GM12891 (cell line): ENCODE measurements at regions not wholly inside any gene's neighbourhood (a gene's known extent, or its start where the extent isn't known, plus 50 kb on each side); places are given as distances from the start of the nearest gene placed in this dataset.
A peak's percentile ranks its signal among the peaks of the same experiment; 100 is the strongest.
"Not testable (repeated sequence)": the region's sequence is repeated elsewhere in the genome, so short reads cannot be mapped to it uniquely, and the experiment has no call there.

ENCODE experiments used
- DNase-seq: peaks from one replicate; pipeline ENCODE4 v3.0.0; 2011; ENCODE audit warnings: low spot score; ENCODE audit not compliant: insufficient read length
- FAIRE-seq: peaks from 2 replicates; lab custom pipeline; 2011; peaks lifted over from hg19 to GRCh38; lab: Jason Lieb, UNC
- PAX5 ChIP-seq: IDR thresholded peaks from 2 replicates; pipeline ENCODE4 v1.6.1; 2011; ENCODE audit warnings: low read length, moderate library complexity, mild to moderate bottlenecking; ENCODE audit not compliant: insufficient read depth, severe bottlenecking
- POLR2A ChIP-seq: IDR thresholded peaks from 2 replicates; pipeline ENCODE4 v1.6.1; 2011; ENCODE audit warnings: low read depth, low read length, control low read depth
- POLR2AphosphoS5 ChIP-seq: IDR thresholded peaks from 2 replicates; pipeline ENCODE4 v1.6.1; 2011; ENCODE audit warnings: low read depth, low read length, control low read depth
- POU2F2 ChIP-seq: IDR thresholded peaks from 2 replicates; pipeline ENCODE4 v1.6.1; 2011; ENCODE audit warnings: low read depth, mild to moderate bottlenecking, control low read depth, low read length, moderate library complexity
- SPI1 ChIP-seq: IDR thresholded peaks from 2 replicates; pipeline ENCODE4 v1.6.1; 2011; ENCODE audit warnings: low read depth, low read length, control low read depth
- TAF1 ChIP-seq: IDR thresholded peaks from 2 replicates; pipeline ENCODE4 v1.6.1; 2011; ENCODE audit warnings: low read depth, low read length, control low read depth

- DNase-seq, result no peak
- no peak for TF ChIP-seq PAX5
- no peak for TF ChIP-seq POU2F2
- no peak for TF ChIP-seq POLR2AphosphoS5
- no peak for TF ChIP-seq TAF1
- no peak for FAIRE-seq
Measured at GRCh38 chr5:148880197-148880596, 53.8 kb downstream of the ADRB2 start.

- no peak for DNase-seq
- TF ChIP-seq SPI1 (no peak), POU2F2 (no peak), POLR2AphosphoS5 (no peak), POLR2A (no peak), PAX5 (no peak), TAF1 (no peak)
- FAIRE-seq, result no peak
Measured at GRCh38 chr5:148880696-148881095, 54.3 kb downstream of the ADRB2 start.

DNA sequence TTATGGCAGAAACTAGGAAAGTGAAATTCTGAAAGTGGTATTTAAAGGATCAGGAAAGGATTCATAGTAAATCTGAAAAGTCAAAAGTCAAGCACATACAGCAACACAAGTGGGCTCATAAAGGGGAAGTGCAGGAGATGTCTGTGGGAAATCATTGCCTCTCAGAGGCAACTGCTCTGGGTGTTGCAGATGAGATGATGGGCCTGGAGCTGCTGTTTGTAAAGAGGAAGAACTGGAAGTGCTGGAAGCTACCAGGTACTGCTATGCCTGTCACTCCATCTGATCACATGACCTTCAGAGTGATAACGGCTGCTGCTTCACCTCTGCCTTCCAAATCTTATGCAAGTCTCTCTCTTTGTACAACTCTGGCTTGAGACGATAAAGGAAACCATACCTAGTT is 55.9 kb downstream of the ADRB2 start:
- no peak for DNase-seq
- FAIRE-seq, result no peak
- TF ChIP-seq POLR2AphosphoS5 (no peak), POU2F2 (no peak), PAX5 (no peak), POLR2A (no peak), SPI1 (peak; percentile 62), TAF1 (no peak)

DNA sequence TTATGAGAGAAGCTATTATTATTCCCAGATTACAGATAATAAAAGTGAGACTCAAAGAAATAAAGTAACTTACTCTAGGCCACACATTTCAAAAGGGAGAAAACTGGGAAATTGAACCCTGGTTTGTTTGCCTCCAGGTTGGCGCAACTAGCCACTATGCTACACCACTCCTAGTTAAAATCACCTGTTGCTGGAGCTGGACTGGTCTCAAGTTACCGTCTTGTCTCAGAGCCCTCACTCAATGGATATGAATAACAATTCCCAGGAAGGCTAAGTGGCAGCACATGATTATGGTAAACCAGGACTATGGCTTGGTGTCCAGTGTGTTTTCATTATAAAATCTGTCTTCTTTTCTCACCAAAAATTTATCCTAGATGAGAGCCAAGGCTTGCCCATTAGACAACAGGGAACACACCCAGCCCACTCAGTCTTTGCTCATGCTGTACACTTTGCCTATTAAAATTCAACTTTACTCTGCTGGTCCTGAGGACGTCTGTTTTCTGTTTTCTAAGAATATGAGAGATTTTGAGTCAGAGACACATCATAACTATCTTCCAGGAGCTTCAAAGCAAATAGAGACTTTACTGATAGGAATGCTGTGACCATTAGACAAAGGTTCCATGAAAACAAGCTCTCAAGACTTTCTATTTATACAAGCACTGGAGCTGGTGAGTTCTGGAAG is 58.1 kb downstream of the ADRB2 start:
- TF ChIP-seq SPI1 (no peak), POU2F2 (no peak), TAF1 (no peak), PAX5 (no peak), POLR2AphosphoS5 (no peak), POLR2A (no peak)
- DNase-seq, result no peak
- no peak for FAIRE-seq

GRCh38 chr5:148887123-148887881 is 60.9 kb downstream of the ADRB2 start:
- FAIRE-seq (no peak), DNase-seq (no peak)
- TF ChIP-seq TAF1, result no peak
- no peak for TF ChIP-seq POU2F2

GRCh38 chr5:148889936-148890335 is 63.5 kb downstream of the ADRB2 start:
- FAIRE-seq, DNase-seq: not testable (repeated sequence)

DNA sequence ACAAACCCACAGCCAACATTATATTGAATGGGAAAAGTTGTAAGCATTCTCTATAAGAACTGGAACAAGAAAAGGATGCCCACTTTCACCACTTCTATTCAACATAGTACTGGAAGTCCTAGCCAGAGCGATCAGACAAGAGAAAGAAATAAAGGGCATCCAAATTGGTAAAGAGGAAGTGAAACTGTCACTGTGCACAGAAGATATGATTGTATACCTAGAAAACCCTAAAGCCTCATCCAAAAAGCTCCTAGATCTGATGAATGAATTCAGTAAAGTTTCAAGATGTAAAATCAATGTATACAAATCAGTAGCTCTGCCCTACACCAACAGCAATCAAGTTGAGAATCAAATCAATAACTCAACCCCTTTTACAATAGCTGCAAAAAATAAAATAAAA is 69.0 kb downstream of the ADRB2 start:
- TF ChIP-seq SPI1, result peak; percentile 71
- DNase-seq, FAIRE-seq: not testable (repeated sequence)

- DNase-seq (no peak), FAIRE-seq (no peak)
- TF ChIP-seq POLR2A (no peak), PAX5 (no peak), SPI1 (no peak), POLR2AphosphoS5 (no peak), POU2F2 (no peak), TAF1 (no peak)
Measured at GRCh38 chr5:148897842-148898241, 71.4 kb downstream of the ADRB2 start.

GRCh38 chr5:148898413-148899075 is 72.1 kb downstream of the ADRB2 start:
- TF ChIP-seq POLR2A, result no peak
- FAIRE-seq (no peak), DNase-seq (no peak)

DNA sequence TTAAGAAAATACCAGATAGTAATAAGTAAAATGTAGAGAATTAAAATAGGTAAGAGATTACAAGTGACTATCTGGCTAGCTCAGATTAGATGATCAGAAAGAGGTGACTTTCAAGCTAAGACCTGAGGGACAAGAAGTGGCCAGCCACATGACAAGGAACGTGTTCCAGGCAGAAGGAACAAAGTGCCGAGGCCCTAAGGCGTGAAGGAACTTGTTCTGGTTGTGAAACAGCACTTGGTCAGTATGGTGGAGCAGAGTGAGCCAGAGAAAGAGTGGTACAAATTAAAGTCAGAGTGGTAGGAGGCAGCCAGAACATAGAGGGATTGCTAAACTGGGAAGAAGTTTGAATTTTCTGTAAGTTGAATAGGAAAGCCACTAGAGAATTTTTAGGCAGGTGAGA is 73.6 kb downstream of the ADRB2 start:
- FAIRE-seq, result no peak
- TF ChIP-seq SPI1, result no peak
- no peak for TF ChIP-seq POLR2AphosphoS5
- no peak for TF ChIP-seq POLR2A
- TF ChIP-seq PAX5, result no peak
- no peak for TF ChIP-seq TAF1
- TF ChIP-seq POU2F2, result no peak
- DNase-seq, result no peak

GRCh38 chr5:148902478-148902877 is 76.1 kb downstream of the ADRB2 start:
- DNase-seq (no peak), FAIRE-seq (no peak)
- no peak for TF ChIP-seq SPI1
- no peak for TF ChIP-seq POLR2A
- TF ChIP-seq POU2F2, result no peak
- no peak for TF ChIP-seq TAF1
- no peak for TF ChIP-seq PAX5
- TF ChIP-seq POLR2AphosphoS5, result no peak
